ENCODE measurements at regions not wholly inside any gene's neighbourhood (a gene's known extent, or its start where the extent isn't known, plus 50 kb on each side); places are given as distances from the start of the nearest gene placed in this dataset.

- no peaks in the 10 kb centered on the region for H3K9me1 ChIP-seq (ENCODE audit: control insufficient read depth, extremely low read depth, insufficient read depth, low read length)
- no peak for FAIRE-seq
- dilution Hi-C loops (cut with MboI; ENCODE audit: extremely low pct_ligation_motif_present, low sequenced_read_pairs): no loop called here
These were observed 146.8 kb upstream of the HS6ST1 start for GRCh38 chr2:128465246-128466170.

GRCh38 chr2:128466376-128466775 lies 147.7 kb upstream of the HS6ST1 start:
- H3K27me3 ChIP-seq (ENCODE audit: control insufficient read depth, extremely low read depth, insufficient read depth, low read length): no peaks in the 10 kb centered on the region
- no peak overlapping the region for H3K4me2 ChIP-seq (ENCODE audit: control insufficient read depth, extremely low read depth, insufficient read depth, low read depth, low read length)
- no peak overlapping the region for H3K27ac ChIP-seq (ENCODE audit: control insufficient read depth, insufficient read depth, low read length)
- dilution Hi-C loops (cut with MboI; ENCODE audit: extremely low pct_ligation_motif_present, low sequenced_read_pairs): no loop called here
- H2AFZ ChIP-seq (ENCODE audit: control insufficient read depth, low read length): no peak overlapping the region
- DNase-seq (ENCODE audit: low read depth, low spot score) (no peak), FAIRE-seq (no peak)
- H3K4me1 ChIP-seq (ENCODE audit: control insufficient read depth, extremely low read depth, insufficient read depth, low read length): no peaks in the 10 kb centered on the region
- TF ChIP-seq CTCF (optimal IDR thresholded peaks at IDR 0.05 in 1 of 3, IDR thresholded peaks at IDR 0.05 in 1 of 3, conservative IDR thresholded peaks at IDR 0.05 in 1 of 3; ENCODE audit: extremely low read depth in 1 of 3, insufficient read depth in 2 of 3, low read length in 3 of 3) (peak in 1 of 3 experiments; percentile 16), EZH2 (IDR thresholded peaks at IDR 0.05; ENCODE audit: low read length) (no peak)
- H3K79me2 ChIP-seq (ENCODE audit: control insufficient read depth, insufficient read depth, low read length): no peaks in the 10 kb centered on the region
- no peaks in the 10 kb centered on the region for H3K9me1 ChIP-seq (ENCODE audit: control insufficient read depth, extremely low read depth, insufficient read depth, low read length)
- H3K9ac ChIP-seq (ENCODE audit: control insufficient read depth, extremely low read depth, insufficient read depth, low read length): no peak overlapping the region
- H3K36me3 ChIP-seq (ENCODE audit: control insufficient read depth in 2 of 2, extremely low read depth in 1 of 2, insufficient read depth in 2 of 2, low read length in 2 of 2): no peaks in the 10 kb centered on the region
- H4K20me1 ChIP-seq (ENCODE audit: control insufficient read depth, extremely low read depth, insufficient read depth, low read length): no peaks in the 10 kb centered on the region
- H3K4me3 ChIP-seq (ENCODE audit: control insufficient read depth in 2 of 3, extremely low read depth in 1 of 3, insufficient read depth in 2 of 3, low read depth in 1 of 3, low read length in 3 of 3): no peak overlapping the region
- peaks cover 8% of the 10 kb centered on the region for H3K9me3 ChIP-seq (ENCODE audit: control insufficient read depth, low read depth, low read length)

More at GRCh38 chr2:128465246-128466170, 146.8 kb upstream of the HS6ST1 start:
- Histone ChIP-seq H3K9ac (ENCODE audit: control insufficient read depth, extremely low read depth, insufficient read depth, low read length) (no peak overlapping the region), H4K20me1 (ENCODE audit: control insufficient read depth, extremely low read depth, insufficient read depth, low read length) (no peaks in the 10 kb centered on the region), H3K36me3 (ENCODE audit: control insufficient read depth in 2 of 2, extremely low read depth in 1 of 2, insufficient read depth in 2 of 2, low read length in 2 of 2) (no peaks in the 10 kb centered on the region), H3K4me1 (ENCODE audit: control insufficient read depth, extremely low read depth, insufficient read depth, low read length) (no peaks in the 10 kb centered on the region), H3K27me3 (ENCODE audit: control insufficient read depth, extremely low read depth, insufficient read depth, low read length) (no peaks in the 10 kb centered on the region), H3K4me2 (ENCODE audit: control insufficient read depth, extremely low read depth, insufficient read depth, low read depth, low read length) (no peak overlapping the region), H3K79me2 (ENCODE audit: control insufficient read depth, insufficient read depth, low read length) (no peaks in the 10 kb centered on the region), H3K4me3 (ENCODE audit: control insufficient read depth in 2 of 3, extremely low read depth in 1 of 3, insufficient read depth in 2 of 3, low read depth in 1 of 3, low read length in 3 of 3) (no peak overlapping the region), H3K9me3 (ENCODE audit: control insufficient read depth, low read depth, low read length) (peaks cover 6% of the 10 kb centered on the region), H2AFZ (ENCODE audit: control insufficient read depth, low read length) (no peak overlapping the region), H3K27ac (ENCODE audit: control insufficient read depth, insufficient read depth, low read length) (no peak overlapping the region)
- no peak for TF ChIP-seq EZH2 (IDR thresholded peaks at IDR 0.05; ENCODE audit: low read length)
- TF ChIP-seq CTCF (optimal IDR thresholded peaks at IDR 0.05 in 1 of 3, IDR thresholded peaks at IDR 0.05 in 1 of 3, conservative IDR thresholded peaks at IDR 0.05 in 1 of 3; ENCODE audit: extremely low read depth in 1 of 3, insufficient read depth in 2 of 3, low read length in 3 of 3): no peak
- no peak for DNase-seq (ENCODE audit: low read depth, low spot score)
